Esophagus muscularis mucosa (tissue), 4 donors: ENCODE measurements at regions not wholly inside any gene's neighbourhood (a gene's known extent, or its start where the extent isn't known, plus 50 kb on each side); places are given as distances from the start of the nearest gene placed in this dataset.

Experiments used
- DNase-seq: peaks from one replicate; pipeline ENCODE4 v3.0.0-alpha.2; 2017; ENCODE audit errors: extremely low spot score
- H3K27ac ChIP-seq, 4 donors: fragments of 200-600 bp; sonication (generic); replicated peaks in 1 of 4; 1 replicate in 3 of 4; 2 replicates in 1 of 4; pipeline ENCODE4 v1.5.1; 2016 to 2019; ENCODE audit warnings: mild to moderate bottlenecking in 1 of 4
- H3K27me3 ChIP-seq, 4 donors: fragments of 200-600 bp; sonication (generic); one replicate each; pipeline versions ENCODE4 v1.5.1 to v1.6.0; 2016 to 2019
- H3K36me3 ChIP-seq, 4 donors: fragments of 200-600 bp; sonication (generic); one replicate each; pipeline ENCODE4 v1.5.1; 2016 to 2019
- H3K4me1 ChIP-seq, 4 donors: fragments of 200-600 bp; sonication (generic); one replicate each; pipeline ENCODE4 v1.5.1; 2016 to 2019
- H3K4me3 ChIP-seq, 4 donors: fragments of 200-600 bp; sonication (generic); 1 replicate in 2 of 4; 2 replicates in 2 of 4; pipeline ENCODE4 v1.5.1; 2016 to 2019; ENCODE audit warnings: mild to moderate bottlenecking in 4 of 4, moderate library complexity in 1 of 4
- H3K9me3 ChIP-seq, 4 donors: fragments of 200-600 bp; sonication (generic); 1 replicate in 3 of 4; 2 replicates in 1 of 4; pipeline ENCODE4 v1.5.1; 2016 to 2019
- EP300 ChIP-seq: sonication (generic); formaldehyde crosslinking; IDR thresholded peaks from one replicate; pipeline ENCODE4 v1.6.1; 2017; ENCODE audit warnings: antibody characterized with exemption
- POLR2A ChIP-seq: fragments of 450-650 bp; IDR thresholded peaks from one replicate; pipeline ENCODE4 v1.6.1; 2017; ENCODE audit warnings: antibody characterized with exemption, moderate library complexity, mild to moderate bottlenecking, low read depth
- POLR2AphosphoS5 ChIP-seq, 2 donors: sonication (generic); formaldehyde crosslinking; IDR thresholded peaks; one replicate each; pipeline ENCODE4 v1.6.1; 2017; ENCODE audit warnings: antibody characterized with exemption in 2 of 2
- WGBS: methylation state at CpG from one replicate; pipeline ENCODE4 v1.1.5; 2018; 5-methylcytosine and 5-hydroxymethylcytosine counted together
- intact Hi-C: fragments of 100-400 bp; cut with DNase I; formaldehyde crosslinking; loops from one replicate; pipeline ENCODE4 v1.15.1; 2023
- TF ChIP-seq, protein P1 (sequence below), 3 experiments: fragments of 200-600 bp in 2 of 3; fragments of 450-650 bp in 1 of 3; sonication (generic) in 2 of 3; IDR thresholded peaks; one replicate each; pipeline ENCODE4 v1.5.1; 2017 to 2019; ENCODE audit warnings: antibody characterized with exemption in 3 of 3, mild to moderate bottlenecking in 2 of 3, moderate library complexity in 1 of 3

DNA sequence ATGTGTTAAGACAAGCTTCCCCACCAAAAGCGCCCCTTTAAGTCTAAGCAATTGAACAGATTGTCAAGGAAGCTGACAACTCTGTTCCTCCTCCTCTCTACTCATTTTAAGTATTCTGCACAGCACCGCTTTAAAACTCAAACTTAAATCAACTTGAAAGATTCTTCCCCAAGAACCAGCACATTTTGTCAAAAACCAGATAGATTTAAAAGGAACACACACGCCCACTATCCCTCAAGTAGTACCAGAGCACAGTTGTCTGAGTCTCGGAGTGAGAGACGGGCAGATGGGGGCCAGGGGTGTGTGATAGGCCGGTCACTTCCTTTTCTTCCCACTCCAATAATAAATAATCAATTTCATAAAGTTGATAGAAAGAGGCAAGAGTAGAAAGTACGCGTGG is 67.7 kb upstream of the POU3F3 start:
- Histone ChIP-seq H3K9me3 (no peaks in the 10 kb centered on the region), H3K27ac (no peak overlapping the region), H3K4me1 (no peaks in the 10 kb centered on the region), H3K4me3 (no peak overlapping the region), H3K36me3 (no peaks in the 10 kb centered on the region), H3K27me3 (peaks cover 0 to 9% (median 0%) of the 10 kb centered on the region in 4 donors)
- peak; percentile 50 for DNase-seq
- intact Hi-C loops = no loop called here
- WGBS = 72% methylated on average over 8 of the region's 8 CpGs
- TF ChIP-seq POLR2AphosphoS5 (IDR thresholded peaks at IDR 0.05) (no peak), EP300 (no peak), POLR2A (no peak)
- TF ChIP-seq, protein P1, sequence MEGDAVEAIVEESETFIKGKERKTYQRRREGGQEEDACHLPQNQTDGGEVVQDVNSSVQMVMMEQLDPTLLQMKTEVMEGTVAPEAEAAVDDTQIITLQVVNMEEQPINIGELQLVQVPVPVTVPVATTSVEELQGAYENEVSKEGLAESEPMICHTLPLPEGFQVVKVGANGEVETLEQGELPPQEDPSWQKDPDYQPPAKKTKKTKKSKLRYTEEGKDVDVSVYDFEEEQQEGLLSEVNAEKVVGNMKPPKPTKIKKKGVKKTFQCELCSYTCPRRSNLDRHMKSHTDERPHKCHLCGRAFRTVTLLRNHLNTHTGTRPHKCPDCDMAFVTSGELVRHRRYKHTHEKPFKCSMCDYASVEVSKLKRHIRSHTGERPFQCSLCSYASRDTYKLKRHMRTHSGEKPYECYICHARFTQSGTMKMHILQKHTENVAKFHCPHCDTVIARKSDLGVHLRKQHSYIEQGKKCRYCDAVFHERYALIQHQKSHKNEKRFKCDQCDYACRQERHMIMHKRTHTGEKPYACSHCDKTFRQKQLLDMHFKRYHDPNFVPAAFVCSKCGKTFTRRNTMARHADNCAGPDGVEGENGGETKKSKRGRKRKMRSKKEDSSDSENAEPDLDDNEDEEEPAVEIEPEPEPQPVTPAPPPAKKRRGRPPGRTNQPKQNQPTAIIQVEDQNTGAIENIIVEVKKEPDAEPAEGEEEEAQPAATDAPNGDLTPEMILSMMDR (IDR thresholded peaks at IDR 0.05) = no peak

DNA sequence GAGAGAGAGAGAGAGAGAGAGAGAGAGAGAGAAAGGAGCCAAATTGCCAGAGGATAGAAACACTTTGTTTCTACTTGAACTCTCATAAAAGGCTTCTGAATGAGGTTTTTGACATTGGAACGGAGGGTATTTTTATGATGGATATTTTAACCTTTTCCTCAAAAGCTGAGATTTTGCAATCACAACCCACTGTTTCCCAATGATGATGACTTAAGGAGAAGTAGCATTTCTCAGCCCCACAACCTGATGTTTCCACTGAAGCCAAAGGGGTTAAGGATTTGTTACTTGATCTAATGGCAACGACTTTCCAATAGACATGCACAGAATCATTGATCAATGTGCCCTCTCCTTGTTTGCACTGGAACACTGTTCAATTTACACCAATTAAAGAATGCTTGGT is 67.1 kb upstream of the POU3F3 start:
- Histone ChIP-seq H3K9me3 (no peaks in the 10 kb centered on the region), H3K27me3 (peaks cover 0 to 9% (median 0%) of the 10 kb centered on the region in 4 donors), H3K4me3 (no peak overlapping the region), H3K36me3 (no peaks in the 10 kb centered on the region), H3K4me1 (no peaks in the 10 kb centered on the region), H3K27ac (no peak overlapping the region)
- 2% methylated on average over 2 of the region's 2 CpGs for WGBS
- DNase-seq = no peak
- intact Hi-C loops = no loop called here
- TF ChIP-seq EP300 (no peak), POLR2AphosphoS5 (IDR thresholded peaks at IDR 0.05) (no peak), POLR2A (no peak)
- TF ChIP-seq, protein P1 (IDR thresholded peaks at IDR 0.05) = no peak

DNA sequence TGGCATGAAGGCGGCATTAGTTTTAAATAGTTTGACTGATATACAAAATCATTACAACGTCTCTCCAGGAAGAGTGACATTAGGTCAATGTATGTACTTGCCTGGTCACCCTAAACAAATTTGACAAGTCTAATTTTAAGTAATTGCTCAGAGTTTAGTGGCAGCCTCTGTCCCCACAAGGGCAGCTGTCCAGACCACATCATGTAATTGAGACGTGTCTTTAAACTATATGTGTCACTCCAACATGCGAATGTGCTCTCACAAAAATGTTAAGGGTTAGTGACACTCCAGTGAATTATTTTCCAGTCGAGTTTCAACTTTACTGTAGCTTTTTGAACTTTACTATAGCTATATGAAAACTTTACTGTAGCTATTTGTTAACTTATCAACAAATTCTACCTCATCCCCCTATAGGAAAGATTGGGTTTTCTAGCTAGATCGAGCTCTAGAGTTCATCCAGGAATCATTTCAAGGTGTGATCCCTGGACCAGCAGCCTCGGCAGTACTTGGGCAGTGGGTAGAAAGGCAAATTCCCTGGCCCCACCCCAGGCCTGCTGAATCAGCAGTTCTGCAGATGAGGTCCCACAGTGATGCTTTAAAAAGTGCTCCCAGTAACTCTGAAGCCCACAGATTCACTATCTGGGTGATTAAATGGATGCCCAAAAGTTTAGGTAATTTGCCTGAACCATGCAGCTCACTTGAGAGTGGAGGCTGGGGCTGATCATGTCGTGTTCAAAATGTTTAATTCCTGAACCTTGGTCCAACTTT is 66.4 kb upstream of the POU3F3 start:
- H3K4me1 ChIP-seq = no peaks in the 10 kb centered on the region
- no peaks in the 10 kb centered on the region for H3K36me3 ChIP-seq
- peak; percentile 47 for DNase-seq
- intact Hi-C loops = no loop called here
- no peaks in the 10 kb centered on the region for H3K9me3 ChIP-seq
- no peak overlapping the region for H3K4me3 ChIP-seq
- 76% methylated on average over 8 of the region's 8 CpGs for WGBS
- peaks cover 0 to 15% (median 0%) of the 10 kb centered on the region in 4 donors for H3K27me3 ChIP-seq
- H3K27ac ChIP-seq = no peak overlapping the region
- TF ChIP-seq, protein P1 (IDR thresholded peaks at IDR 0.05) = no peak
- TF ChIP-seq POLR2A (no peak), POLR2AphosphoS5 (IDR thresholded peaks at IDR 0.05) (no peak), EP300 (no peak)

DNA sequence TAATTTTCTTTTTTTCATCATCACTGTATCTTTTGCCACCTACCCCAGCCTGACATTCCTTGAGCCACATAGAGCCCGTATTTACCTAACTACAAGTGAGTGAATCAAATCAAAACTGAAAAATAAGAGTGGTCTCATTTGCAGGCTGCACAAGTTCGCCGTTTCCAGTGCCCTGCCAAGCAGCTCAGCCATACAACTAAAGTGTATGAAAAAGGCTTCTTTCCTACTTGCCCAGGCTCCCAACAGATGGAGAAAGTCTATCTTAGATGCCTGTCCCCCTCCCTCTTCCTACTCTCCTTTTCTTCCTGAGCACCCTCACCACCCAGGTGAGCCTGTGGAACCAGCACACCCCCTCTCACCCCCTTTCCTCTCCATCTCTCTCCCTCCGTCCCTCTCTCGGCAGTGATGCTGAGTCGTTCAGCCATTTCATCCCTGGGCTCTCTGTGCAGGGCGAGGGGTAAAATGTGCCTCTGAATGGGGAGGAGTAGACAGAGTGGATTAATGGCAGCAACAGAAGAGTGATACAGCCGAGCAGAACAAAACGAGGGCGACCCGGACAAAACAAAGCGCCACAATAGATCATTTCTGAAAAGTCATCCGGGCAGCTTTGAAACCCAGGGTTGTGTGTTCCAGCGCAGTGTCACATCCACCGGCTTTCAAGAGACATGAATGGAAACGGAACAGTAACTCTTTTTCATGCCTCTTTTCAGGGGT is 65.0 kb upstream of the POU3F3 start:
- peaks cover 0 to 28% (median 0%) of the 10 kb centered on the region in 4 donors for H3K27me3 ChIP-seq
- no peak overlapping the region for H3K27ac ChIP-seq
- peak; percentile 45 for DNase-seq
- no peak overlapping the region for H3K4me3 ChIP-seq
- intact Hi-C loops = no loop called here
- no peaks in the 10 kb centered on the region for H3K4me1 ChIP-seq
- H3K36me3 ChIP-seq = no peaks in the 10 kb centered on the region
- H3K9me3 ChIP-seq = no peaks in the 10 kb centered on the region
- no peak for TF ChIP-seq EP300
- TF ChIP-seq POLR2AphosphoS5 (IDR thresholded peaks at IDR 0.05) = no peak
- no peak for TF ChIP-seq POLR2A
- 88% methylated on average over 16 of the region's 16 CpGs for WGBS

DNA sequence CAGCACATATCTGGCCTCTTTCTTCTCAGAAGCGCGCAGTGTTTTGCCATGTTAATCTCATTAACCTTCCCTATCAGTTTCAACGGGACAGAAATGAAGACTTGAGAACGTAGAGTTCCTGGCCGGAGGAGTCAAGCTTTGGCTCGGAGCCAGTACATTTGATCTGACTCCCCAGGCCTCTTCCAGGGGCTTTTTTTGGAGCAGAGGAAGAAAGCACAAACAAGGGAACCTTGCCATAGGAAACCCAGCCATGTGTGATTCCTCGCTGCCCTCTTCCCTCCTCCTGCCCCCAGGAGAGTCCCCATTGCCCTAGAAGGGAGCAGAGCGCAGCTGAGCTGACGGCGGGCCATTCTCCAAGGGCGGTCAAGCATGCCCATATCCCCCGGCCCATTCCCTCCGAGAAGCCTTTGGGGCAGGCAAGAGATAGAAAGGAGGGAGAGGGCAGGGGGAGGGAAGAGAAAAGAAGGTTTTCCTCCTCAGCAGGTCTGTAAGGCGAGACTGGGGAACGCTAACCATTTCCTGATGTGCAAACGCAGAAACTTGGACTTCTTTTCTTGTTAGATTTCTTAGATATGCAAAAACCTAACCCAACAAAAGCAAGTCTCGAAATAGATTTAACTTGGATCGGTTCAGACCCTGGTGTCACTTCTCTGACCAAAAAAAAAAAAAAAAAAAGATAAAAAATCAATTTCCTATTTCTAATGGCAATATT is 63.7 kb upstream of the POU3F3 start:
- intact Hi-C loops = no loop called here
- WGBS = 55% methylated on average over 16 of the region's 18 CpGs
- Histone ChIP-seq H3K9me3 (no peaks in the 10 kb centered on the region), H3K27me3 (peaks cover 0 to 29% (median 0%) of the 10 kb centered on the region in 4 donors), H3K36me3 (no peaks in the 10 kb centered on the region), H3K27ac (no peak overlapping the region), H3K4me3 (no peak overlapping the region), H3K4me1 (no peaks in the 10 kb centered on the region)
- DNase-seq = peak; percentile 78
- no peak for TF ChIP-seq POLR2AphosphoS5 (IDR thresholded peaks at IDR 0.05)
- TF ChIP-seq POLR2A = no peak
- TF ChIP-seq, protein P1 (IDR thresholded peaks at IDR 0.05) = no peak
- TF ChIP-seq EP300 = no peak
